Ascending aorta (tissue), 2 donors: ENCODE measurements at regions not wholly inside any gene's neighbourhood (a gene's known extent, or its start where the extent isn't known, plus 50 kb on each side); places are given as distances from the start of the nearest gene placed in this dataset.

Experiments
- DNase-seq, 2 donors: peaks; one replicate each; pipeline ENCODE4 v3.0.0-alpha.2; 2019; ENCODE audit warnings: low spot score in 2 of 2
- H3K27ac ChIP-seq, 2 donors: fragments of 200-600 bp; sonication (generic); one replicate each; pipeline ENCODE4 v1.5.1; 2016 to 2017; ENCODE audit warnings: mild to moderate bottlenecking in 1 of 2
- H3K27me3 ChIP-seq: fragments of 200-600 bp; sonication (generic); one replicate; pipeline ENCODE4 v1.5.1; 2017
- H3K36me3 ChIP-seq, 2 donors: fragments of 200-600 bp; sonication (generic); one replicate each; pipeline ENCODE4 v1.5.1; 2016
- H3K4me1 ChIP-seq, 2 donors: fragments of 200-600 bp; sonication (generic); one replicate each; pipeline ENCODE4 v1.5.1; 2016 to 2017; ENCODE audit warnings: mild to moderate bottlenecking in 1 of 2
- H3K4me3 ChIP-seq, 2 donors: fragments of 200-600 bp; sonication (generic); one replicate each; pipeline ENCODE4 v1.5.1; 2016 to 2017; ENCODE audit warnings: mild to moderate bottlenecking in 1 of 2
- H3K9me3 ChIP-seq, 2 donors: fragments of 200-600 bp; sonication (generic); one replicate each; pipeline ENCODE4 v1.5.1; 2016
- intact Hi-C: fragments of 100-400 bp; cut with DNase I; formaldehyde crosslinking; loops from one replicate; pipeline ENCODE4 v1.15.1; 2023
- TF ChIP-seq, protein P1 (sequence below), 3 experiments: fragments of 200-600 bp in 2 of 3; fragments of 450-650 bp in 1 of 3; sonication (generic) in 2 of 3; IDR thresholded peaks; one replicate each; pipeline ENCODE4 v1.5.1; 2016 to 2019; ENCODE audit warnings: antibody characterized with exemption in 3 of 3, mild to moderate bottlenecking in 1 of 3, moderate library complexity in 1 of 3

DNA sequence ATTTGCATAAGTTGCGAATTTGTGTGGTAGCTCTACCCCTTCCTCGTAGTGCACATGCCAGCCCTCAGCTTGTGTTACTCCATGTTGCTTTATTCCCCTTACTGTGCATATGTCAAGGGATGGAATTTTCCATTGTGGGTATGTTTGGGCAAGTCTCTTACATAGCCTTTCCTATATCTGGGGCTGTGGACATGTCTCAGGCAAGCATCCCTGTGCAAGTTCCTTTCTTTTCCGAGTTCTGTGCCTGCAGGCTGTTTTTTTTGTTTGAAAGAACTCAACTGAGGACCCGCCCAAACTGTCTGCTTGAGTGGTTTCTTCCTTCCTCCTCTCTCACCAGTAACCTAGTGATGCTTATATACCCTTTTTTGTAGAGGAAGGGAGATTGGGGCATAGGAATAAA lies 1739.1 kb upstream of the PIK3C3 start:
- intact Hi-C loops: no loop called here
- no peak overlapping the region for H3K27ac ChIP-seq
- H3K9me3 ChIP-seq: no peaks in the 10 kb centered on the region
- H3K4me3 ChIP-seq: no peak overlapping the region
- DNase-seq: no peak
- TF ChIP-seq, protein P1, sequence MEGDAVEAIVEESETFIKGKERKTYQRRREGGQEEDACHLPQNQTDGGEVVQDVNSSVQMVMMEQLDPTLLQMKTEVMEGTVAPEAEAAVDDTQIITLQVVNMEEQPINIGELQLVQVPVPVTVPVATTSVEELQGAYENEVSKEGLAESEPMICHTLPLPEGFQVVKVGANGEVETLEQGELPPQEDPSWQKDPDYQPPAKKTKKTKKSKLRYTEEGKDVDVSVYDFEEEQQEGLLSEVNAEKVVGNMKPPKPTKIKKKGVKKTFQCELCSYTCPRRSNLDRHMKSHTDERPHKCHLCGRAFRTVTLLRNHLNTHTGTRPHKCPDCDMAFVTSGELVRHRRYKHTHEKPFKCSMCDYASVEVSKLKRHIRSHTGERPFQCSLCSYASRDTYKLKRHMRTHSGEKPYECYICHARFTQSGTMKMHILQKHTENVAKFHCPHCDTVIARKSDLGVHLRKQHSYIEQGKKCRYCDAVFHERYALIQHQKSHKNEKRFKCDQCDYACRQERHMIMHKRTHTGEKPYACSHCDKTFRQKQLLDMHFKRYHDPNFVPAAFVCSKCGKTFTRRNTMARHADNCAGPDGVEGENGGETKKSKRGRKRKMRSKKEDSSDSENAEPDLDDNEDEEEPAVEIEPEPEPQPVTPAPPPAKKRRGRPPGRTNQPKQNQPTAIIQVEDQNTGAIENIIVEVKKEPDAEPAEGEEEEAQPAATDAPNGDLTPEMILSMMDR (IDR thresholded peaks at IDR 0.05): no peak
- H3K36me3 ChIP-seq: no peaks in the 10 kb centered on the region
- no peaks in the 10 kb centered on the region for H3K27me3 ChIP-seq
- H3K4me1 ChIP-seq: no peaks in the 10 kb centered on the region

DNA sequence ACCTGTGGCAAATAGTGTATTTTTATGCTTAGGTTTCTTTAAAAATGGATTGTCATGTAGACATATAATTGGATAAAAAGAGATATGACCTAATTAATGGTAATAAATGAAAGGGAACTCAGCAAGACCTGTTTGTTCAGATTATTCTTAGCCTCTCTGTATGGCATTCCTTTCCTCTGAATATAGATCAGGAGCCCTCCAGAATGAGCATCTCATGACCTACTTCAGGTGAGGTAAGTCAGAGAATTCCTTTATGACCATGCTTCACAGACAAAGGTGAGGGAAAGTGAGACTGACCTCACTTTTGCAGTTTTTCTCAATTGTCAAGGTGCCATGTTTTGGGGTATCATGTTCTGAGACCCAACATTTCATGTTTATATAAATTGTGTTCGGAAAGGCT lies 1744.3 kb upstream of the PIK3C3 start:
- H3K4me3 ChIP-seq: no peak overlapping the region
- intact Hi-C loops: no loop called here
- no peaks in the 10 kb centered on the region for H3K4me1 ChIP-seq
- no peak for DNase-seq
- TF ChIP-seq, protein P1 (IDR thresholded peaks at IDR 0.05): no peak
- no peak overlapping the region for H3K27ac ChIP-seq
- no peaks in the 10 kb centered on the region for H3K36me3 ChIP-seq
- no peaks in the 10 kb centered on the region for H3K27me3 ChIP-seq
- no peaks in the 10 kb centered on the region for H3K9me3 ChIP-seq

DNA sequence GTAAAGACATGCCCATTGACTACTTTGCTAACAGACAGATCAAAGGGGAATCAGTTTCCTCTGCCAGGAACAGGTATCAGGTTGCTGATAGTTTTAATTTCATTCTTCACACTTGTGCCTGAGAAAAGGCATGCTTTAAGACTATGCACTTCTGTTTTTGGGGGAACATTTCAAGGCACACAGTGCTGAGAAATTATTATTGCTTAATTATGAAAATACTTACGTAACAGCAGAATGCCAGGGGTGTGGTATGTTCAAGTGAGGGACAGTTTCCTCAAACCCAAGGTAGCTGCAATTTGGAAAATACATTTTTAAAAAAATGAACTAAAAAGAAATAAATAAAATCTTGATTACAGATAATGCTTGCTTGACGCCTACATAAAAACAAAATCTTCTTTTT lies 1746.1 kb upstream of the PIK3C3 start:
- no peaks in the 10 kb centered on the region for H3K9me3 ChIP-seq
- intact Hi-C loops: no loop called here
- H3K36me3 ChIP-seq: no peaks in the 10 kb centered on the region
- H3K27ac ChIP-seq: no peak overlapping the region
- TF ChIP-seq, protein P1 (IDR thresholded peaks at IDR 0.05): no peak
- no peaks in the 10 kb centered on the region for H3K4me1 ChIP-seq
- H3K27me3 ChIP-seq: no peaks in the 10 kb centered on the region
- H3K4me3 ChIP-seq: no peak overlapping the region
- no peak for DNase-seq

DNA sequence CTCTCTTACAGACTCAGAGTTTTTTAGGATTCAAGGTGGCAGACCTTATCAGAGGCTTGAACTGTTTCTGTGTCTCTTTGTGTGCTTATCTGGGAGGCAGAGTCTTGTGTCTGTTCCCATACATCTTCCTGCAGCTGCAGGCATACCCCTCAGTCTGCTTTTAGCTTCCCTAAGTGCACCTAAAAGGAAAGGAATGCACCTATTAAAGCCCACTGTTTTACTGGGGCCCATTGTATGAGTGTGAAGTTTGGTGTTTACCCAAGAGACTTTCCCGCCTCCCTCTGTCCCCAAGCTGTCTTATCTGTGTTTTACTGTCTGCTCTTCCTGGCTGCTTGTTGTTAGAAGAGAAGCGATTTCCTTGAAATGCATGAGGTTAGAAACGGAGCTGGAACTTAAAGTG lies 1757.3 kb upstream of the PIK3C3 start:
- intact Hi-C loops: no loop called here
- DNase-seq: no peak
- H3K36me3 ChIP-seq: no peaks in the 10 kb centered on the region
- H3K27me3 ChIP-seq: no peaks in the 10 kb centered on the region
- TF ChIP-seq, protein P1 (IDR thresholded peaks at IDR 0.05): no peak
- no peaks in the 10 kb centered on the region for H3K4me1 ChIP-seq
- no peak overlapping the region for H3K27ac ChIP-seq
- H3K4me3 ChIP-seq: no peak overlapping the region
- H3K9me3 ChIP-seq: no peaks in the 10 kb centered on the region

DNA sequence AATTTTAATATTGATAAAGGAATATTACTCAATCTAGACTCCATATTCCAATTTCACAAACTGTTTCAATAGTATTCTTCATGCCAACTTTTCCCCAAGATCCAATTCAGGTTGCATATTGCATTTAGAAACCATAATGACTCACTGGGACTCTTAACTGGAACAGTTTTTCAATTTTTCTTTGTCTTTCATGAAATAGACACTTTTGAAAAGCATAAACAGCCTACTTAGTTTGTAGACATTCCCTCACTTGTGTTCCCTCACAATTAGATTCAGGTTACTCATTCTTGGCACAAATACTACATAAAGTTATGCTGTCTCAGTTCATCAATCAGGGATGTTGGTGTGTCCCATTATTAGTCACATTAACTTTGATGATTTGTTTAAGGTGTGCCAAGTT lies 1768.4 kb upstream of the PIK3C3 start:
- no peak overlapping the region for H3K27ac ChIP-seq
- TF ChIP-seq, protein P1 (IDR thresholded peaks at IDR 0.05): no peak
- no peaks in the 10 kb centered on the region for H3K36me3 ChIP-seq
- DNase-seq: no peak
- H3K9me3 ChIP-seq: no peaks in the 10 kb centered on the region
- no peak overlapping the region for H3K4me3 ChIP-seq
- no peaks in the 10 kb centered on the region for H3K4me1 ChIP-seq
- H3K27me3 ChIP-seq: no peaks in the 10 kb centered on the region
- intact Hi-C loops: no loop called here

DNA sequence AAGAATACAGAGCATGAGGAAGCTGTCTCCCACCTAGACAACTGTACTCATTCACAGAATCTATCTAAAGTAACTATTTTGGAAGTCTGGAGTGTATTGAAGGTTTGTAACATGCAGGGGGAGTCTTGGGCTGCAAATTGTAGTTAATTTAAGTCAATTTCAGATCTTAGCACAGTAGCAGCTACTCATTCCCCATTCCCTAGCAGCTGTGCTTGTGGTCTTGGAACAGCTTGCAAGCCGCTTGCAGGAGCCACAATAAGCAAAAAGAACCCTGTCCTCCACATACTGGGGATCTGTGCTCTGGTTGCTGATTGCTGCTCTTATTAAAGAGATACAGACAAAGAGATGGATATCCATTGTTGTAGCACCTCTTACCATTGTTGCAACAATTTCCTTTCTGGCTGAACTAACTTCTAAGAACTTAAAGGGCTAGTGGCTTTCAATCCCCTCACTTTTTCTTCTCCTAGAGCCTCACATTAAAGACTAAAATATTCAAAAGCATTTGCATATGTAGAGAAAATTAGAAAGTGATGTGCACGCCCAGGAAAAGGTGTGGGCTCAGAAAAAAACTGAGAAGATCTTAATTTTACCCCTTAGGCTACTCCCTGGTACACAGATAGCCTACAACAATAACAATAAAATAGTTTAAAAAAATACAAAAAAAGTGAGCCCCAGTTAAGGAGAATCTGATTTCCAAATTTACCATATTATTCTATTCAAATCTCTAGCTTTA lies 1775.1 kb upstream of the PIK3C3 start:
- TF ChIP-seq, protein P1 (IDR thresholded peaks at IDR 0.05): no peak
- Histone ChIP-seq H3K27me3 (no peaks in the 10 kb centered on the region), H3K4me1 (no peaks in the 10 kb centered on the region), H3K36me3 (no peaks in the 10 kb centered on the region), H3K4me3 (no peak overlapping the region), H3K9me3 (no peaks in the 10 kb centered on the region), H3K27ac (no peak overlapping the region)
- intact Hi-C loops: no loop called here
- DNase-seq: no peak
